Mammary epithelial cell (primary cell): ENCODE measurements at regions not wholly inside any gene's neighbourhood (a gene's known extent, or its start where the extent isn't known, plus 50 kb on each side); places are given as distances from the start of the nearest gene placed in this dataset.

ENCODE experiments used
- EZH2 ChIP-seq: IDR thresholded peaks from 2 replicates; pipeline ENCODE4 v1.6.1; 2012; ENCODE audit warnings: low read length, inconsistent platforms, borderline replicate concordance
- TF ChIP-seq, protein P1 (sequence below), 2 donors: IDR thresholded peaks in 1 of 2; conservative IDR thresholded peaks in 1 of 2; 2 replicates each; pipeline ENCODE4 v1.5.1; 2011 to 2012; ENCODE audit warnings: inconsistent platforms in 2 of 2, low read length in 2 of 2, mild to moderate bottlenecking in 2 of 2, control low read depth in 1 of 2, low read depth in 1 of 2; ENCODE audit not compliant: insufficient read depth in 1 of 2; ENCODE audit errors: extremely low read depth in 1 of 2

DNA sequence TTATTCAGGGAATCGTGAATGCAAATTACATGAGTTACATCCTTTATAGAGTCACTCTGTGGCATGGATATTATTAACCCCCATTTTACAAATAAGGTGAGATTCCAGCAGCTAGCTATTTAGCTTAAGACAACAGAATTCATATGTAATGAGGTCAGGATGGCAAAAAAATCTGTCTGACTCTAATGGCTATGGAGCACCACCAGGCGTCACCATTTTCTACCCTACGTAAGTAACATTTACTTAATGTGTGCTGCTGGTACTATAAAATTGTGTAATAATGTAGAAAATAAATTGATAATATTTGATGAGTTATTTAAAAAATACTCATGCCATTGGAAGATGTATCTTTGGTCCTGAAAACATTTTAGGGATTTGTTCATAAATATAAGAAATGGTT, 2040.1 kb upstream of the LRRTM1 start:
- TF ChIP-seq, protein P1, sequence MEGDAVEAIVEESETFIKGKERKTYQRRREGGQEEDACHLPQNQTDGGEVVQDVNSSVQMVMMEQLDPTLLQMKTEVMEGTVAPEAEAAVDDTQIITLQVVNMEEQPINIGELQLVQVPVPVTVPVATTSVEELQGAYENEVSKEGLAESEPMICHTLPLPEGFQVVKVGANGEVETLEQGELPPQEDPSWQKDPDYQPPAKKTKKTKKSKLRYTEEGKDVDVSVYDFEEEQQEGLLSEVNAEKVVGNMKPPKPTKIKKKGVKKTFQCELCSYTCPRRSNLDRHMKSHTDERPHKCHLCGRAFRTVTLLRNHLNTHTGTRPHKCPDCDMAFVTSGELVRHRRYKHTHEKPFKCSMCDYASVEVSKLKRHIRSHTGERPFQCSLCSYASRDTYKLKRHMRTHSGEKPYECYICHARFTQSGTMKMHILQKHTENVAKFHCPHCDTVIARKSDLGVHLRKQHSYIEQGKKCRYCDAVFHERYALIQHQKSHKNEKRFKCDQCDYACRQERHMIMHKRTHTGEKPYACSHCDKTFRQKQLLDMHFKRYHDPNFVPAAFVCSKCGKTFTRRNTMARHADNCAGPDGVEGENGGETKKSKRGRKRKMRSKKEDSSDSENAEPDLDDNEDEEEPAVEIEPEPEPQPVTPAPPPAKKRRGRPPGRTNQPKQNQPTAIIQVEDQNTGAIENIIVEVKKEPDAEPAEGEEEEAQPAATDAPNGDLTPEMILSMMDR (conservative IDR thresholded peaks at IDR 0.05 in 1 of 2, IDR thresholded peaks at IDR 0.05 in 1 of 2; ENCODE audit: extremely low read depth in 1 of 2, insufficient read depth in 1 of 2, low read depth in 1 of 2, low read length in 2 of 2), result no peak
- no peak for TF ChIP-seq EZH2
